WTC11 (cell line): ENCODE measurements at regions not wholly inside any gene's neighbourhood (a gene's known extent, or its start where the extent isn't known, plus 50 kb on each side); places are given as distances from the start of the nearest gene placed in this dataset.
"Not testable (repeated sequence)": the region's sequence is repeated elsewhere in the genome, so short reads cannot be mapped to it uniquely, and the experiment has no call there.

ENCODE experiments used
- ATF6 ChIP-seq: sonication (generic); formaldehyde crosslinking; IDR thresholded peaks from 2 replicates; pipeline ENCODE4 v1.8.1; 2023; ENCODE audit warnings: mild to moderate bottlenecking, missing genetic modification reagents
- CTCF ChIP-seq: fragments of 200-600 bp; IDR thresholded peaks from 2 replicates; pipeline ENCODE4 v1.8.0; 2022; ENCODE audit warnings: antibody characterized with exemption
- E2F4 ChIP-seq: sonication (generic); formaldehyde crosslinking; IDR thresholded peaks from 2 replicates; pipeline ENCODE4 v1.8.1; 2022; ENCODE audit warnings: low read depth, mild to moderate bottlenecking, moderate library complexity, missing genetic modification reagents, borderline replicate concordance
- EMX1 ChIP-seq: fragments of 250-450 bp; sonication (Bioruptor Pico); IDR thresholded peaks from 2 replicates; pipeline ENCODE4 v1.8.0; 2021; ENCODE audit warnings: mild to moderate bottlenecking
- ETV6 ChIP-seq: sonication (generic); formaldehyde crosslinking; IDR thresholded peaks from 2 replicates; pipeline ENCODE4 v1.8.1; 2022; ENCODE audit warnings: mild to moderate bottlenecking, missing genetic modification reagents
- MXD4 ChIP-seq: fragments of 250-450 bp; sonication (Bioruptor Pico); IDR thresholded peaks from 2 replicates; pipeline ENCODE4 v1.8.0; 2021; ENCODE audit warnings: mild to moderate bottlenecking, moderate library complexity, borderline replicate concordance
- NFYB ChIP-seq: sonication (generic); formaldehyde crosslinking; conservative IDR thresholded peaks from 2 replicates; pipeline ENCODE4 v1.8.0; 2022; ENCODE audit warnings: low read depth, missing genetic modification reagents
- NR1H2 ChIP-seq: sonication (generic); formaldehyde crosslinking; IDR thresholded peaks from 2 replicates; pipeline ENCODE4 v1.9.0; 2021; ENCODE audit warnings: mild to moderate bottlenecking, moderate library complexity, missing genetic modification reagents
- SP1 ChIP-seq: sonication (generic); formaldehyde crosslinking; conservative IDR thresholded peaks from 2 replicates; pipeline ENCODE4 v1.8.1; 2022; ENCODE audit warnings: missing genetic modification reagents
- TCF7 ChIP-seq: sonication (generic); formaldehyde crosslinking; IDR thresholded peaks from 2 replicates; pipeline ENCODE4 v1.8.0; 2022; ENCODE audit warnings: mild to moderate bottlenecking, low read depth, missing genetic modification reagents, moderate library complexity
- USF1 ChIP-seq: sonication (generic); formaldehyde crosslinking; IDR thresholded peaks from 2 replicates; pipeline ENCODE4 v1.8.0; 2022; ENCODE audit warnings: mild to moderate bottlenecking, missing genetic modification reagents
- USF2 ChIP-seq: sonication (generic); formaldehyde crosslinking; IDR thresholded peaks from 2 replicates; pipeline ENCODE4 v1.8.1; 2023; ENCODE audit warnings: mild to moderate bottlenecking, missing genetic modification reagents, moderate library complexity
- ZNF232 ChIP-seq: sonication (generic); formaldehyde crosslinking; IDR thresholded peaks from 2 replicates; pipeline ENCODE4 v1.8.0; 2022; ENCODE audit warnings: mild to moderate bottlenecking, missing genetic modification reagents
- ZNF423 ChIP-seq: fragments of 250-450 bp; sonication (Bioruptor Pico); IDR thresholded peaks from 2 replicates; pipeline ENCODE4 v2.1.2; 2022; ENCODE audit warnings: mild to moderate bottlenecking, moderate library complexity

GRCh38 chr14:105706701-105707019, 180.3 kb downstream of the TMEM121 start:
- not testable (repeated sequence) for TF ChIP-seq CTCF; E2F4 (CRISPR knock-in tag); MXD4 (CRISPR knock-in tag); NR1H2 (CRISPR knock-in tag); TCF7; ETV6 (CRISPR knock-in tag); ZNF232; NFYB (CRISPR knock-in tag); ATF6; USF1 (CRISPR knock-in tag); ZNF423 (CRISPR knock-in tag); EMX1; SP1 (CRISPR knock-in tag); USF2 (CRISPR knock-in tag)
